GM13977 (cell line): ENCODE measurements at regions not wholly inside any gene's neighbourhood (a gene's known extent, or its start where the extent isn't known, plus 50 kb on each side); places are given as distances from the start of the nearest gene placed in this dataset.
"Not testable (repeated sequence)": the region's sequence is repeated elsewhere in the genome, so short reads cannot be mapped to it uniquely, and the experiment has no call there.

Experiments used
- DNase-seq: peaks from one replicate; pipeline ENCODE4 v3.0.0; 2012; ENCODE audit warnings: low spot score
- CTCF ChIP-seq: IDR thresholded peaks from 2 replicates; pipeline ENCODE4 v1.5.1; 2012; ENCODE audit warnings: mild to moderate bottlenecking, control low read depth; ENCODE audit not compliant: insufficient read depth; ENCODE audit errors: extremely low read depth, missing control alignments
- in situ Hi-C: fragments of 300-500 bp; cut with MboI; formaldehyde crosslinking; loops from one replicate; pipeline ENCODE4 v1.12.0; 2022; ENCODE audit warnings: low sequenced_read_pairs, low pct_unique_long_range_greater_than_20kb, mixed read lengths, inconsistent platforms; ENCODE audit not compliant: unreplicated experiment

- in situ Hi-C loops: no loop called here
- no peak for TF ChIP-seq CTCF
- no peak for DNase-seq
These were observed 1465.3 kb upstream of the GBE1 start for GRCh38 chr3:83226751-83227150.

- no peak for DNase-seq
- TF ChIP-seq CTCF: no peak
- in situ Hi-C loops: no loop called here
These were observed 1462.8 kb upstream of the GBE1 start for GRCh38 chr3:83224101-83224868.

GRCh38 chr3:83218383-83219200 lies 1457.1 kb upstream of the GBE1 start:
- in situ Hi-C loops: no loop called here
- no peak for DNase-seq

DNA sequence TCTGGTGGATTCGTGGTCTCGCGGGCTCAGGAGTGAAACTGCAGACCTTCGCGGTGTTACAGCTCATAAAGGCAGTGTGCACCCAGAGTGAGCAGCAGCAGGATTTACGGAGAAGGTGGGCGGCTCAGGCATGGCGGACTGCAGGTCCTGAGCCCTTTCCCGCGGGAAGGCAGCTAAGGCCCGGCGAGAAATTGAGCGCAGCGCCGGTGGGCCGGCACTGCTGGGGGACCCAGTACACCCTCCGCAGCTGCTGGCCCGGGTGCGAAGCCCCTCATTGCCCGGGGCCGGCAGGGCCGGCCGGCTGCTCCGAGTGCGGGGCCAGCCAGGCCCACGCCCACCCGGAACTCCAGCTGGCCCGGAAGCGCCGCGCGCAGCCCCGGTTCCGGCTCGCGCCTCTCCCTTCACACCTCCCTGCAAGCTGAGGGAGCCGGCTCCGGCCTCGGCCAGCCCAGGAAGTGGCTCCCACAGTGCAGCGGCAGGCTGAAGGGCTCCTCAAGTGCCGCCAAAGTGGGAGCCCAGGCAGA lies 1456.2 kb upstream of the GBE1 start:
- DNase-seq, in situ Hi-C loops: not testable (repeated sequence)

More at GRCh38 chr3:83218383-83219200, 1457.1 kb upstream of the GBE1 start:
- no peak for TF ChIP-seq CTCF

DNA sequence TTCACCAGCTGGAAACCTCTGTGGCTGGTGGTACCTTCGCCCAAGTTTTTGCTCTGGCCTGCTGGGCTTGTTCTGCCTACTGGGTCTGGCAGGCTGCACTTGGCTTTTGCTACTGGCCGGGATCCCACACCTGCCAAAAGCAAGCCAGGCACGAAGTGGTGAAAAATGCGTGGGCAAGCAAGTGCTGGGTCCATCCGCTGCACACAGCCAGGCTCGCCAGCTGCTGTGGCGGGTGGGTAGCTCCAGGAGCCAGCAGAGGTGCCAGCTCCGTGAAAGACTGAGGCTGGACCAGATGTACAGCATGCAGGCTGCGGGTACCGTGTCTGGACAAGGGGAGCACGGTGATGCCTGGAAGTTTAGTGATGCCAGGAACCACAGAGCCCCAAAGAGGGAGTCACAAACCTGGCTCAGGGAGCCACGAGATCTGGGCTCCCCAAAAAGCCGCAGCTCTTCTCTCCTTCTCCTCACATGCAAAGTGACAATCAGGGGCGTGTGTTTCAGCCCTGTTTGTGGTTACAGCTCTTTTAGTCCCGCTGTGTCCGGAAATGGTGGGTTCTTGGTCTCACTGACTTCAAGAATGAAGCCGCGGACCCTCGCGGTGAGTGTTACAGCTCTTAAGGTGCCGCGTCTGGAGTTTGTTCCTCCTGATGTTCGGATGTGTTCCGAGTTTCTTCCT lies 1455.6 kb upstream of the GBE1 start:
- in situ Hi-C loops: no loop called here
- no peak for DNase-seq
- TF ChIP-seq CTCF: no peak

GRCh38 chr3:83195243-83195642 lies 1433.8 kb upstream of the GBE1 start:
- in situ Hi-C loops: no loop called here
- DNase-seq: no peak

More at GRCh38 chr3:83195243-83195642, 1433.8 kb upstream of the GBE1 start:
- no peak for TF ChIP-seq CTCF
